ENCODE measurements at regions not wholly inside any gene's neighbourhood (a gene's known extent, or its start where the extent isn't known, plus 50 kb on each side); places are given as distances from the start of the nearest gene placed in this dataset.
"Not testable (repeated sequence)": the region's sequence is repeated elsewhere in the genome, so short reads cannot be mapped to it uniquely, and the experiment has no call there.

- ChIA-PET POLR2A (no interaction called here), RAD21 (ENCODE audit: low non-redundant PET in 1 of 2, low total read pairs in 2 of 2, uncharacterized antibody in 2 of 2, unreplicated experiment in 2 of 2) (no interaction called here), CTCF (no interaction called here)
- Histone ChIP-seq H3K9me3 (ENCODE audit: control insufficient read depth in 1 of 2, insufficient read depth in 1 of 2, low read depth in 1 of 2, low read length in 2 of 2) (no peaks in the 10 kb centered on the region), H3K9me2 (ENCODE audit: insufficient read depth) (no peaks in the 10 kb centered on the region), H3K4me1 (ENCODE audit: control insufficient read depth in 1 of 2, insufficient read depth in 2 of 2, low read length in 2 of 2) (no peaks in the 10 kb centered on the region), H3K9ac (ENCODE audit: low read length) (no peak overlapping the region), H3K4me3 (replicated peaks in 1 of 2; ENCODE audit: low read depth in 1 of 2, low read length in 2 of 2) (no peak overlapping the region), H4K20me1 (ENCODE audit: insufficient read depth) (no peaks in the 10 kb centered on the region), H3K27me3 (ENCODE audit: insufficient read depth, low read length) (no peaks in the 10 kb centered on the region), H3K79me2 (ENCODE audit: insufficient read depth, low read length) (no peaks in the 10 kb centered on the region), H3K27ac (ENCODE audit: low read depth, low read length) (no peak overlapping the region), H3K4me2 (ENCODE audit: low read length) (no peak overlapping the region), H2AFZ (ENCODE audit: low read depth, low read length, poor library complexity, severe bottlenecking) (no peak overlapping the region), H3K36me3 (ENCODE audit: control insufficient read depth in 1 of 2, insufficient read depth in 2 of 2, low read length in 2 of 2) (no peaks in the 10 kb centered on the region)
- DNase-seq (ENCODE audit: low read depth, low spot score) (no peak), ATAC-seq (no peak)
- intact Hi-C loops (cut with micrococcal nuclease): no loop called here
- BruUV-seq (replicated peaks): no TSS peak
- TF ChIP-seq ELF1 (IDR thresholded peaks at IDR 0.05; ENCODE audit: borderline replicate concordance, low read depth) (no peak), POLR2AphosphoS5 (IDR thresholded peaks at IDR 0.05; ENCODE audit: low read depth, low read length) (no peak), CTCF (IDR thresholded peaks at IDR 0.05 in 2 of 3, conservative IDR thresholded peaks at IDR 0.05 in 1 of 3; ENCODE audit: borderline replicate concordance in 1 of 3, insufficient read depth in 1 of 3, low read depth in 2 of 3, low read length in 2 of 3) (no peak), CEBPB (IDR thresholded peaks at IDR 0.05; ENCODE audit: low read depth) (no peak), SIN3A (IDR thresholded peaks at IDR 0.05; ENCODE audit: low read depth) (no peak)
Observed at GRCh38 chr5:54792611-54793404, 192.6 kb downstream of the ESM1 start.

GRCh38 chr5:54787910-54788309 is 197.5 kb downstream of the ESM1 start:
- CTCF ChIA-PET; BruUV-seq (replicated peaks); DNase-seq (ENCODE audit: low read depth, low spot score); ATAC-seq; H4K20me1 ChIP-seq (ENCODE audit: insufficient read depth); intact Hi-C loops (cut with micrococcal nuclease); H3K9me2 ChIP-seq (ENCODE audit: insufficient read depth); H3K4me1 ChIP-seq (ENCODE audit: control insufficient read depth in 1 of 2, insufficient read depth in 2 of 2, low read length in 2 of 2); H3K9me3 ChIP-seq (ENCODE audit: control insufficient read depth in 1 of 2, insufficient read depth in 1 of 2, low read depth in 1 of 2, low read length in 2 of 2); H3K79me2 ChIP-seq (ENCODE audit: insufficient read depth, low read length); H2AFZ ChIP-seq (ENCODE audit: low read depth, low read length, poor library complexity, severe bottlenecking); H3K9ac ChIP-seq (ENCODE audit: low read length); H3K4me3 ChIP-seq (replicated peaks in 1 of 2; ENCODE audit: low read depth in 1 of 2, low read length in 2 of 2); POLR2A ChIA-PET; H3K27ac ChIP-seq (ENCODE audit: low read depth, low read length); H3K4me2 ChIP-seq (ENCODE audit: low read length); H3K36me3 ChIP-seq (ENCODE audit: control insufficient read depth in 1 of 2, insufficient read depth in 2 of 2, low read length in 2 of 2); RAD21 ChIA-PET (ENCODE audit: low non-redundant PET in 1 of 2, low total read pairs in 2 of 2, uncharacterized antibody in 2 of 2, unreplicated experiment in 2 of 2); H3K27me3 ChIP-seq (ENCODE audit: insufficient read depth, low read length): not testable (repeated sequence)

Data from HCT116 (cell line).